Stimulated activated CD4-positive, alpha-beta T cell treated with anti-CD3 and anti-CD28 coated beads, Interleukin-12 subunit alpha, Interleukin-12 subunit beta, amount 100 ng/mL, for 4 hours (primary cell): ENCODE measurements at regions not wholly inside any gene's neighbourhood (a gene's known extent, or its start where the extent isn't known, plus 50 kb on each side); places are given as distances from the start of the nearest gene placed in this dataset.

Source experiments
- DNase-seq: peaks from one replicate; pipeline ENCODE4 v3.0.0-alpha.2; 2020

GRCh38 chr14:62602712-62603111, 442.5 kb downstream of the KCNH5 start:
- no peak for DNase-seq

- DNase-seq, result no peak
These were observed 440.7 kb downstream of the KCNH5 start for GRCh38 chr14:62604524-62604923.

GRCh38 chr14:62614122-62614521, 431.1 kb downstream of the KCNH5 start:
- DNase-seq, result no peak

- no peak for DNase-seq
These were observed 428.6 kb downstream of the KCNH5 start for GRCh38 chr14:62616668-62617067.

GRCh38 chr14:62626416-62626815, 418.8 kb downstream of the KCNH5 start:
- no peak for DNase-seq

- DNase-seq, result no peak
These were observed 416.0 kb downstream of the KCNH5 start for GRCh38 chr14:62629176-62629725.

- no peak for DNase-seq
These were observed 414.1 kb downstream of the KCNH5 start for GRCh38 chr14:62631176-62631575.

GRCh38 chr14:62632771-62633170, 412.5 kb downstream of the KCNH5 start:
- no peak for DNase-seq

GRCh38 chr14:62645649-62646048, 399.6 kb downstream of the KCNH5 start:
- DNase-seq, result no peak
